WTC11 (cell line): ENCODE measurements at regions not wholly inside any gene's neighbourhood (a gene's known extent, or its start where the extent isn't known, plus 50 kb on each side); places are given as distances from the start of the nearest gene placed in this dataset.

Source experiments
- ATAC-seq: fragments of 200-7000 bp; cut with Tn5 transposase; 2 replicates; pipeline ENCODE4 v1.10.0; 2021; ENCODE audit warnings: mild to moderate bottlenecking, moderate library complexity
- CTCF ChIA-PET: fragments of 300-600 bp; sonication (Branson Sonifier 250); formaldehyde crosslinking; loops from one replicate; lab custom pipeline; 2021; ENCODE audit warnings: antibody characterized with exemption; lab: Charles Lee
- POLR2A ChIA-PET: fragments of 350-600 bp; sonication (Branson Sonifier 250); formaldehyde crosslinking; loops from one replicate; lab custom pipeline; 2021; ENCODE audit warnings: antibody characterized with exemption; lab: Charles Lee
- DNase-seq: peaks from one replicate; pipeline ENCODE4 v3.0.0; 2021; ENCODE audit warnings: low spot score
- H3K27ac Mint-ChIP-seq: 2 replicates; pipeline ENCODE4 v1.8.0; 2021; ENCODE audit warnings: mixed read lengths
- H3K27me3 Mint-ChIP-seq: 2 replicates; pipeline ENCODE4 v1.8.0; 2021; ENCODE audit warnings: low read depth, mild to moderate bottlenecking, moderate library complexity, mixed read lengths
- H3K36me3 Mint-ChIP-seq: 2 replicates; pipeline ENCODE4 v1.8.0; 2021; ENCODE audit warnings: mixed read lengths
- H3K4me1 Mint-ChIP-seq: 2 replicates; pipeline ENCODE4 v1.8.0; 2022; ENCODE audit warnings: mixed read lengths
- H3K4me3 Mint-ChIP-seq: 2 replicates; pipeline ENCODE4 v1.8.0; 2021; ENCODE audit warnings: mild to moderate bottlenecking, moderate library complexity, mixed read lengths
- H3K9me3 Mint-ChIP-seq: 2 replicates; pipeline ENCODE4 v1.8.0; 2021; ENCODE audit warnings: mixed read lengths
- CBFB ChIP-seq: sonication (generic); formaldehyde crosslinking; IDR thresholded peaks from 2 replicates; pipeline ENCODE4 v1.8.1; 2022; ENCODE audit warnings: mild to moderate bottlenecking, low read depth, missing genetic modification reagents
- JAZF1 ChIP-seq: fragments of 250-450 bp; sonication (Bioruptor Pico); IDR thresholded peaks from 2 replicates; pipeline ENCODE4 v1.9.0; 2021; ENCODE audit warnings: moderate library complexity, mild to moderate bottlenecking, inconsistent platforms
- JUN ChIP-seq: sonication (generic); formaldehyde crosslinking; IDR thresholded peaks from 2 replicates; pipeline ENCODE4 v1.8.0; 2023; ENCODE audit warnings: mild to moderate bottlenecking, missing genetic modification reagents
- MYBL2 ChIP-seq: sonication (generic); formaldehyde crosslinking; IDR thresholded peaks from 2 replicates; pipeline ENCODE4 v1.8.1; 2023; ENCODE audit warnings: mild to moderate bottlenecking, moderate library complexity, missing genetic modification reagents
- NFE2L1 ChIP-seq: sonication (generic); formaldehyde crosslinking; IDR thresholded peaks from 2 replicates; pipeline ENCODE4 v1.8.1; 2023; ENCODE audit warnings: missing genetic modification reagents
- NFYB ChIP-seq: sonication (generic); formaldehyde crosslinking; conservative IDR thresholded peaks from 2 replicates; pipeline ENCODE4 v1.8.0; 2022; ENCODE audit warnings: low read depth, missing genetic modification reagents
- NR1H2 ChIP-seq: sonication (generic); formaldehyde crosslinking; IDR thresholded peaks from 2 replicates; pipeline ENCODE4 v1.9.0; 2021; ENCODE audit warnings: mild to moderate bottlenecking, moderate library complexity, missing genetic modification reagents
- NR3C1 ChIP-seq: sonication (generic); formaldehyde crosslinking; conservative IDR thresholded peaks from 2 replicates; pipeline ENCODE4 v1.8.1; 2023; ENCODE audit warnings: low read depth, mild to moderate bottlenecking, missing genetic modification reagents
- RORB ChIP-seq: fragments of 250-450 bp; sonication (Bioruptor Pico); IDR thresholded peaks from 2 replicates; pipeline ENCODE4 v1.9.0; 2021; ENCODE audit warnings: mild to moderate bottlenecking
- SMAD3 ChIP-seq: sonication (generic); formaldehyde crosslinking; IDR thresholded peaks from 2 replicates; pipeline ENCODE4 v1.8.0; 2022; ENCODE audit warnings: missing genetic modification reagents, mild to moderate bottlenecking, borderline replicate concordance
- SOX15 ChIP-seq: fragments of 250-450 bp; sonication (Bioruptor Pico); IDR thresholded peaks from 2 replicates; pipeline ENCODE4 v1.9.0; 2021; ENCODE audit warnings: mild to moderate bottlenecking
- TCF7 ChIP-seq: sonication (generic); formaldehyde crosslinking; IDR thresholded peaks from 2 replicates; pipeline ENCODE4 v1.8.0; 2022; ENCODE audit warnings: mild to moderate bottlenecking, low read depth, missing genetic modification reagents, moderate library complexity
- TEAD4 ChIP-seq: sonication (generic); formaldehyde crosslinking; IDR thresholded peaks from 2 replicates; pipeline ENCODE4 v1.8.0; 2022; ENCODE audit warnings: mild to moderate bottlenecking, missing genetic modification reagents
- TP53 ChIP-seq: sonication (generic); formaldehyde crosslinking; IDR thresholded peaks from 2 replicates; pipeline ENCODE4 v1.8.1; 2023; ENCODE audit warnings: mild to moderate bottlenecking, missing genetic modification reagents
- ZMAT4 ChIP-seq: fragments of 250-450 bp; sonication (Bioruptor Pico); IDR thresholded peaks from 2 replicates; pipeline ENCODE4 v1.9.0; 2021; ENCODE audit warnings: mild to moderate bottlenecking
- ZNF232 ChIP-seq: sonication (generic); formaldehyde crosslinking; IDR thresholded peaks from 2 replicates; pipeline ENCODE4 v1.8.0; 2022; ENCODE audit warnings: mild to moderate bottlenecking, missing genetic modification reagents
- ZNF416 ChIP-seq: fragments of 250-450 bp; sonication (Bioruptor Pico); IDR thresholded peaks from 2 replicates; pipeline ENCODE4 v1.9.0; 2021; ENCODE audit warnings: mild to moderate bottlenecking, inconsistent platforms
- ZNF425 ChIP-seq: fragments of 250-450 bp; sonication (Bioruptor Pico); conservative IDR thresholded peaks from 2 replicates; pipeline ENCODE4 v1.9.0; 2021; ENCODE audit warnings: mild to moderate bottlenecking
- TF ChIP-seq, protein P1 (sequence below): sonication (generic); formaldehyde crosslinking; IDR thresholded peaks from 2 replicates; pipeline ENCODE4 v1.8.1; 2022; ENCODE audit warnings: mild to moderate bottlenecking, missing genetic modification reagents, moderate library complexity, borderline replicate concordance
- TF ChIP-seq, protein P2 (sequence below): sonication (generic); formaldehyde crosslinking; IDR thresholded peaks from 2 replicates; pipeline ENCODE4 v1.8.1; 2023; ENCODE audit warnings: mild to moderate bottlenecking, moderate library complexity, missing genetic modification reagents
- TF ChIP-seq, protein P3 (sequence below): fragments of 250-450 bp; sonication (Bioruptor Pico); IDR thresholded peaks from 2 replicates; pipeline ENCODE4 v1.8.0; 2021; ENCODE audit warnings: mild to moderate bottlenecking
- TF ChIP-seq, protein P4 (sequence below): sonication (generic); formaldehyde crosslinking; IDR thresholded peaks from 2 replicates; pipeline ENCODE4 v1.8.0; 2022; ENCODE audit warnings: mild to moderate bottlenecking, missing genetic modification reagents
- TF ChIP-seq, protein P5 (sequence below): sonication (generic); formaldehyde crosslinking; IDR thresholded peaks from 2 replicates; pipeline ENCODE4 v1.8.1; 2023; ENCODE audit warnings: mild to moderate bottlenecking, missing genetic modification reagents
- TF ChIP-seq, protein P6 (sequence below): fragments of 250-450 bp; sonication (Bioruptor Pico); IDR thresholded peaks from 2 replicates; pipeline ENCODE4 v1.9.0; 2021; ENCODE audit warnings: mild to moderate bottlenecking, borderline replicate concordance

DNA sequence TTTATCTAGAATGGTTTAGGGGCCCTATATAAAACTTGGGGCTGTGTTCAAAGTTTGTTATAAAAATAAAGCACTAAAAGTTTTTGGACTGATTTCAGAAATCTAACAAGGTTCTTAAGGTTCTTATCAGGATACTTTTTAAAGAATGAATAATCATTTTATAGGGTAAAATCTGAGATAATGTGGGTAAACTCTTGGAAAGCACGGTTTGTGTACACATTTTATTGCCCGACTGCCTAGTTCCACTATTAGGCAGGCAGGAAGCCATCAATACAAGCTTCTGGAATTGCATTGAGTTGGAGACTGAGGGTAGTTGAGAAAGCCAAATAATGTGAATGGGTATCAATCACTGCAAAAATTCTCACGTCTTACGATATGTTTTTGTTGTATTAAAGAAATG, 331.0 kb upstream of the PITX2 start:
- DNase-seq (no peak), ATAC-seq (no peak)
- Mint-ChIP-seq H3K36me3 (no peaks in the 10 kb centered on the region), H3K9me3 (no peaks in the 10 kb centered on the region), H3K4me1 (no peaks in the 10 kb centered on the region), H3K27ac (no peak overlapping the region), H3K27me3 (no peaks in the 10 kb centered on the region), H3K4me3 (no peak overlapping the region)
- POLR2A ChIA-PET, result no interaction called here
- CTCF ChIA-PET, result interaction anchor here (1.0 kb wide), 1 partner anchor 17 kb away, joined by 3 read pairs; no protein-coding TSS in a partner anchor
- TF ChIP-seq SOX15 (no peak), ZNF416 (CRISPR knock-in tag) (no peak), SMAD3 (no peak), NR3C1 (no peak), NR1H2 (CRISPR knock-in tag) (no peak), JUN (no peak), TCF7 (no peak), NFYB (no peak), CBFB (CRISPR knock-in tag) (no peak)
- TF ChIP-seq, protein P1, sequence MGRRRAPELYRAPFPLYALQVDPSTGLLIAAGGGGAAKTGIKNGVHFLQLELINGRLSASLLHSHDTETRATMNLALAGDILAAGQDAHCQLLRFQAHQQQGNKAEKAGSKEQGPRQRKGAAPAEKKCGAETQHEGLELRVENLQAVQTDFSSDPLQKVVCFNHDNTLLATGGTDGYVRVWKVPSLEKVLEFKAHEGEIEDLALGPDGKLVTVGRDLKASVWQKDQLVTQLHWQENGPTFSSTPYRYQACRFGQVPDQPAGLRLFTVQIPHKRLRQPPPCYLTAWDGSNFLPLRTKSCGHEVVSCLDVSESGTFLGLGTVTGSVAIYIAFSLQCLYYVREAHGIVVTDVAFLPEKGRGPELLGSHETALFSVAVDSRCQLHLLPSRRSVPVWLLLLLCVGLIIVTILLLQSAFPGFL (CRISPR knock-in tag), result no peak
- TF ChIP-seq, protein P2, sequence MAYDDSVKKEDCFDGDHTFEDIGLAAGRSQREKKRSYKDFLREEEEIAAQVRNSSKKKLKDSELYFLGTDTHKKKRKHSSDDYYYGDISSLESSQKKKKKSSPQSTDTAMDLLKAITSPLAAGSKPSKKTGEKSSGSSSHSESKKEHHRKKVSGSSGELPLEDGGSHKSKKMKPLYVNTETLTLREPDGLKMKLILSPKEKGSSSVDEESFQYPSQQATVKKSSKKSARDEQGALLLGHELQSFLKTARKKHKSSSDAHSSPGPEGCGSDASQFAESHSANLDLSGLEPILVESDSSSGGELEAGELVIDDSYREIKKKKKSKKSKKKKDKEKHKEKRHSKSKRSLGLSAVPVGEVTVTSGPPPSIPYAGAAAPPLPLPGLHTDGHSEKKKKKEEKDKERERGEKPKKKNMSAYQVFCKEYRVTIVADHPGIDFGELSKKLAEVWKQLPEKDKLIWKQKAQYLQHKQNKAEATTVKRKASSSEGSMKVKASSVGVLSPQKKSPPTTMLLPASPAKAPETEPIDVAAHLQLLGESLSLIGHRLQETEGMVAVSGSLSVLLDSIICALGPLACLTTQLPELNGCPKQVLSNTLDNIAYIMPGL (CRISPR knock-in tag), result no peak
- TF ChIP-seq, protein P3, sequence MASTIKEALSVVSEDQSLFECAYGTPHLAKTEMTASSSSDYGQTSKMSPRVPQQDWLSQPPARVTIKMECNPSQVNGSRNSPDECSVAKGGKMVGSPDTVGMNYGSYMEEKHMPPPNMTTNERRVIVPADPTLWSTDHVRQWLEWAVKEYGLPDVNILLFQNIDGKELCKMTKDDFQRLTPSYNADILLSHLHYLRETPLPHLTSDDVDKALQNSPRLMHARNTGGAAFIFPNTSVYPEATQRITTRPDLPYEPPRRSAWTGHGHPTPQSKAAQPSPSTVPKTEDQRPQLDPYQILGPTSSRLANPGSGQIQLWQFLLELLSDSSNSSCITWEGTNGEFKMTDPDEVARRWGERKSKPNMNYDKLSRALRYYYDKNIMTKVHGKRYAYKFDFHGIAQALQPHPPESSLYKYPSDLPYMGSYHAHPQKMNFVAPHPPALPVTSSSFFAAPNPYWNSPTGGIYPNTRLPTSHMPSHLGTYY, result no peak

DNA sequence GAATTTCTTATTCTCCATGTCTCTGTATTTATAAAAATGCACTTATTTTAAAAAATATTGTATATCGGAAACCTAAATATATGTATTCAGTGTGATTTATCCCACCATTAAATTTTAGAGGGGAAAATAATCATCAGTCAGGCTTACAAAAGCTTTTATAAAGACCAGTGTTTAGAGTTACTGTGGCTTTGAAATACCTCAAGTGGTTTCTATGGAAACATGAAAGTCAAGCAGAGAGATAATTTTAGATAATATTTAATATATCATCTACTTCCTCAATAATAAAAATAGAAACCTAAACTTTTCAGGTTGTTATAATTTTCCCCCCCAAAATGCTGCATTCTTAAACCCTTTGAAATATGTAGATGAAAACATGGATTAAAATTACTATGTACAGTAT, 332.9 kb upstream of the PITX2 start:
- no peaks in the 10 kb centered on the region for H3K9me3 Mint-ChIP-seq
- ATAC-seq, result no peak
- H3K4me3 Mint-ChIP-seq, result no peak overlapping the region
- no peaks in the 10 kb centered on the region for H3K36me3 Mint-ChIP-seq
- CTCF ChIA-PET, result no interaction called here
- no peaks in the 10 kb centered on the region for H3K27me3 Mint-ChIP-seq
- no peak overlapping the region for H3K27ac Mint-ChIP-seq
- H3K4me1 Mint-ChIP-seq, result peaks cover 3% of the 10 kb centered on the region
- DNase-seq, result no peak
- POLR2A ChIA-PET, result no interaction called here
- TF ChIP-seq SOX15, result no peak
- TF ChIP-seq, protein P4, sequence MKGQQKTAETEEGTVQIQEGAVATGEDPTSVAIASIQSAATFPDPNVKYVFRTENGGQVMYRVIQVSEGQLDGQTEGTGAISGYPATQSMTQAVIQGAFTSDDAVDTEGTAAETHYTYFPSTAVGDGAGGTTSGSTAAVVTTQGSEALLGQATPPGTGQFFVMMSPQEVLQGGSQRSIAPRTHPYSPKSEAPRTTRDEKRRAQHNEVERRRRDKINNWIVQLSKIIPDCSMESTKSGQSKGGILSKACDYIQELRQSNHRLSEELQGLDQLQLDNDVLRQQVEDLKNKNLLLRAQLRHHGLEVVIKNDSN (CRISPR knock-in tag), result no peak
- TF ChIP-seq, protein P5, sequence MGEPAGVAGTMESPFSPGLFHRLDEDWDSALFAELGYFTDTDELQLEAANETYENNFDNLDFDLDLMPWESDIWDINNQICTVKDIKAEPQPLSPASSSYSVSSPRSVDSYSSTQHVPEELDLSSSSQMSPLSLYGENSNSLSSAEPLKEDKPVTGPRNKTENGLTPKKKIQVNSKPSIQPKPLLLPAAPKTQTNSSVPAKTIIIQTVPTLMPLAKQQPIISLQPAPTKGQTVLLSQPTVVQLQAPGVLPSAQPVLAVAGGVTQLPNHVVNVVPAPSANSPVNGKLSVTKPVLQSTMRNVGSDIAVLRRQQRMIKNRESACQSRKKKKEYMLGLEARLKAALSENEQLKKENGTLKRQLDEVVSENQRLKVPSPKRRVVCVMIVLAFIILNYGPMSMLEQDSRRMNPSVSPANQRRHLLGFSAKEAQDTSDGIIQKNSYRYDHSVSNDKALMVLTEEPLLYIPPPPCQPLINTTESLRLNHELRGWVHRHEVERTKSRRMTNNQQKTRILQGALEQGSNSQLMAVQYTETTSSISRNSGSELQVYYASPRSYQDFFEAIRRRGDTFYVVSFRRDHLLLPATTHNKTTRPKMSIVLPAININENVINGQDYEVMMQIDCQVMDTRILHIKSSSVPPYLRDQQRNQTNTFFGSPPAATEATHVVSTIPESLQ (CRISPR knock-in tag), result no peak
- no peak for TF ChIP-seq TP53 (CRISPR knock-in tag)
- no peak for TF ChIP-seq ZNF425 (CRISPR knock-in tag)
- no peak for TF ChIP-seq RORB (CRISPR knock-in tag)
- TF ChIP-seq, protein P6, sequence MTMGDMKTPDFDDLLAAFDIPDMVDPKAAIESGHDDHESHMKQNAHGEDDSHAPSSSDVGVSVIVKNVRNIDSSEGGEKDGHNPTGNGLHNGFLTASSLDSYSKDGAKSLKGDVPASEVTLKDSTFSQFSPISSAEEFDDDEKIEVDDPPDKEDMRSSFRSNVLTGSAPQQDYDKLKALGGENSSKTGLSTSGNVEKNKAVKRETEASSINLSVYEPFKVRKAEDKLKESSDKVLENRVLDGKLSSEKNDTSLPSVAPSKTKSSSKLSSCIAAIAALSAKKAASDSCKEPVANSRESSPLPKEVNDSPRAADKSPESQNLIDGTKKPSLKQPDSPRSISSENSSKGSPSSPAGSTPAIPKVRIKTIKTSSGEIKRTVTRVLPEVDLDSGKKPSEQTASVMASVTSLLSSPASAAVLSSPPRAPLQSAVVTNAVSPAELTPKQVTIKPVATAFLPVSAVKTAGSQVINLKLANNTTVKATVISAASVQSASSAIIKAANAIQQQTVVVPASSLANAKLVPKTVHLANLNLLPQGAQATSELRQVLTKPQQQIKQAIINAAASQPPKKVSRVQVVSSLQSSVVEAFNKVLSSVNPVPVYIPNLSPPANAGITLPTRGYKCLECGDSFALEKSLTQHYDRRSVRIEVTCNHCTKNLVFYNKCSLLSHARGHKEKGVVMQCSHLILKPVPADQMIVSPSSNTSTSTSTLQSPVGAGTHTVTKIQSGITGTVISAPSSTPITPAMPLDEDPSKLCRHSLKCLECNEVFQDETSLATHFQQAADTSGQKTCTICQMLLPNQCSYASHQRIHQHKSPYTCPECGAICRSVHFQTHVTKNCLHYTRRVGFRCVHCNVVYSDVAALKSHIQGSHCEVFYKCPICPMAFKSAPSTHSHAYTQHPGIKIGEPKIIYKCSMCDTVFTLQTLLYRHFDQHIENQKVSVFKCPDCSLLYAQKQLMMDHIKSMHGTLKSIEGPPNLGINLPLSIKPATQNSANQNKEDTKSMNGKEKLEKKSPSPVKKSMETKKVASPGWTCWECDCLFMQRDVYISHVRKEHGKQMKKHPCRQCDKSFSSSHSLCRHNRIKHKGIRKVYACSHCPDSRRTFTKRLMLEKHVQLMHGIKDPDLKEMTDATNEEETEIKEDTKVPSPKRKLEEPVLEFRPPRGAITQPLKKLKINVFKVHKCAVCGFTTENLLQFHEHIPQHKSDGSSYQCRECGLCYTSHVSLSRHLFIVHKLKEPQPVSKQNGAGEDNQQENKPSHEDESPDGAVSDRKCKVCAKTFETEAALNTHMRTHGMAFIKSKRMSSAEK (CRISPR knock-in tag), result no peak
- no peak for TF ChIP-seq ZNF232
- TF ChIP-seq JAZF1 (CRISPR knock-in tag), result no peak
- TF ChIP-seq NFE2L1, result no peak
- TF ChIP-seq ZMAT4 (CRISPR knock-in tag), result no peak
- TF ChIP-seq JUN, result no peak
- no peak for TF ChIP-seq MYBL2 (CRISPR knock-in tag)
- TF ChIP-seq TEAD4 (CRISPR knock-in tag), result no peak
